GM12865 (cell line): ENCODE measurements at regions not wholly inside any gene's neighbourhood (a gene's known extent, or its start where the extent isn't known, plus 50 kb on each side); places are given as distances from the start of the nearest gene placed in this dataset.
"Not testable (repeated sequence)": the region's sequence is repeated elsewhere in the genome, so short reads cannot be mapped to it uniquely, and the experiment has no call there.

ENCODE experiments used
- DNase-seq: peaks from one replicate; pipeline ENCODE4 v3.0.0; 2010; ENCODE audit warnings: low read depth
- H3K4me3 ChIP-seq: 2 replicates; pipeline ENCODE4 v1.5.1; 2011; ENCODE audit warnings: mild to moderate bottlenecking, low read depth, low read length, control low read depth
- TF ChIP-seq, protein P1 (sequence below): IDR thresholded peaks from 2 replicates; pipeline ENCODE4 v1.5.1; 2011; ENCODE audit warnings: low read length, control low read depth, low read depth, inconsistent platforms; ENCODE audit not compliant: insufficient read depth; ENCODE audit errors: missing control alignments

DNA sequence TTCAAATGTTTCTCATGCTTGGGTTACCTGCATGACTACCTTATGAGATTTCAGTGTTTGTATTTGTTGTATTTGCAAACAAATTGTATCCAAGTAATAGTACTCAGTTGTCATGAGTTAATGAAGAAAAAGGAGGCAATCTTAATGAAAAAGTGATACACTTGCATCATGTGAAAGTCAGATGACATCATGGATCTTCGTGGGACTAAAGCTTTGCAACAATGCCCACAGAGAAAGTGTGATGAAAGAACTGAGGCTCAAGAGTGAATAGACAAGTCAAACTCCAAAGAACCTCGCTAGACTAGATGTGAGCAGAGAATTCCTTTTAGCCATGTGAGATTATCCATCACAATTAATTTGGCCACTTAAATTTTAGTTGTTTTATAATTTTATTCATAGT lies 75.4 kb upstream of the ADRB2 start:
- no peak overlapping the region for H3K4me3 ChIP-seq
- DNase-seq = no peak
- TF ChIP-seq, protein P1, sequence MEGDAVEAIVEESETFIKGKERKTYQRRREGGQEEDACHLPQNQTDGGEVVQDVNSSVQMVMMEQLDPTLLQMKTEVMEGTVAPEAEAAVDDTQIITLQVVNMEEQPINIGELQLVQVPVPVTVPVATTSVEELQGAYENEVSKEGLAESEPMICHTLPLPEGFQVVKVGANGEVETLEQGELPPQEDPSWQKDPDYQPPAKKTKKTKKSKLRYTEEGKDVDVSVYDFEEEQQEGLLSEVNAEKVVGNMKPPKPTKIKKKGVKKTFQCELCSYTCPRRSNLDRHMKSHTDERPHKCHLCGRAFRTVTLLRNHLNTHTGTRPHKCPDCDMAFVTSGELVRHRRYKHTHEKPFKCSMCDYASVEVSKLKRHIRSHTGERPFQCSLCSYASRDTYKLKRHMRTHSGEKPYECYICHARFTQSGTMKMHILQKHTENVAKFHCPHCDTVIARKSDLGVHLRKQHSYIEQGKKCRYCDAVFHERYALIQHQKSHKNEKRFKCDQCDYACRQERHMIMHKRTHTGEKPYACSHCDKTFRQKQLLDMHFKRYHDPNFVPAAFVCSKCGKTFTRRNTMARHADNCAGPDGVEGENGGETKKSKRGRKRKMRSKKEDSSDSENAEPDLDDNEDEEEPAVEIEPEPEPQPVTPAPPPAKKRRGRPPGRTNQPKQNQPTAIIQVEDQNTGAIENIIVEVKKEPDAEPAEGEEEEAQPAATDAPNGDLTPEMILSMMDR = no peak

DNA sequence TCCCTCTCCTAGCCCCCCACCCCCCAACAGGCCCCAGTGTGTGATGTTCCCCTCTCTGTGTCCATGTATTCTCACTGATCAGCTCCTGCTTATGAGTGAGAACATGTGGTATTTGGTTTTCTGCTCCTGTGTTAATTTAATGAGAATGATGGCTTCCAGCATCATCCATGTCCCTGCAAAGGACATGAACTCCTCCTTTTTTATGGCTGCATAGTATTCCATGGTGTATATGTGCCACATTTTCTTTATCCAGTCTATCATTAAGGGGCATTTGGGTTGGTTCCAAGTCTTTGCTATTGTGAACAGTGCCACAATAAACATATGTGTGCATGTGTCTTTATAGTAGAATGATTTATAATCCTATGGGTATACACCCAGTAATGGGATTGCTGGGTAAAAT lies 74.0 kb upstream of the ADRB2 start:
- H3K4me3 ChIP-seq, DNase-seq: not testable (repeated sequence)

DNA sequence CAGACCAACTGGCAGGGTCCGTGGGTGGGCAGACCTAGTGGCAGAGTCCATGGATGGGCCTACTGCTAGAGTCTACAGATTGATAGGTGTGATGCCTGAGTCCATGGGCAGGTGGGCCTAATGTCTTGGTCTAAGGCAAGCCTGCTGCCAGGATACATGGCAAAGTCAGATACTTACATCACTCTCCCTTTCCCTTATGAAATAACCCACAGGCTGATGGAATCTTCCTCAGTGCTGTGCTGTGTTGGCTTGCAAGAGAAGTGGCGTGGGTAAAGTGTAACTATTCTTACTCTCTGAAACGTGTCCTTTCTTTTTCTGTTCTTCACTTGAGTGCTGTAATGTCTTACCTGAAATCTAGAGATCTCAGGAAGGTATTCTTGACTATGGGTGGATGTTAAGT lies 67.3 kb upstream of the ADRB2 start:
- TF ChIP-seq, protein P1 = no peak
- no peak overlapping the region for H3K4me3 ChIP-seq
- DNase-seq = no peak

DNA sequence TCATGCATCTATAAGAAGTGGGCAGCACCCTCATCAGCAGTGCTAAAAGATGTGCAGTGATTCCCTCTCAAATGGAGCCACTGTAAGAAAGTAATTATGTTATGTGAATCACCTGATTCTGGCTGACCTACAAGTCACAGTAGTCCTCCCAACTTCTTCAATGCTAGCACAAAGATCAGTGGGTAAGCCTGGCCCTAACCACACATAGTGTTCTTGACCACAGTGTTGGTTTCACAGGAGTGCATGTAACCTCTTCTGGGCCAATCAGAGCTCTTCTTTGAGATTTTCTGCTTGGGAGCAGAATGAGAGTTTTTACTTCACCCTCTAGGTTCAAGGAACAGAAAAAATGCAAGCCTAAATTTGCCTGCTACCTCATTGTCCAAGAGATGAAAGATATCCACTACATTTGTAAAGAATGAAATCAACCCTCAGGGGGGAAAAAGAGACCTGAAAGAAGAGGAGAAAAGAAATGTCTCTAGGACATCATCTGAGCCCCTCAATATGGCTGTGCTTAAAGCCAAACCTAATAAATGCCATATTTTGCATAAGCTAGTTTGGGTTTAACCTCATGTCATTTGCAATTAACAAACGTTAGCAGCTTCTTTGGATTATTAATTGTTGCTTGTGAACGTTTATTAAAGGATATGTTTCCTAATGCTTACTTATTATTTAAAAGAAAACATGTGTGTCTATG lies 65.3 kb upstream of the ADRB2 start:
- no peak overlapping the region for H3K4me3 ChIP-seq
- DNase-seq = peak; percentile 77
- TF ChIP-seq, protein P1 = no peak

DNA sequence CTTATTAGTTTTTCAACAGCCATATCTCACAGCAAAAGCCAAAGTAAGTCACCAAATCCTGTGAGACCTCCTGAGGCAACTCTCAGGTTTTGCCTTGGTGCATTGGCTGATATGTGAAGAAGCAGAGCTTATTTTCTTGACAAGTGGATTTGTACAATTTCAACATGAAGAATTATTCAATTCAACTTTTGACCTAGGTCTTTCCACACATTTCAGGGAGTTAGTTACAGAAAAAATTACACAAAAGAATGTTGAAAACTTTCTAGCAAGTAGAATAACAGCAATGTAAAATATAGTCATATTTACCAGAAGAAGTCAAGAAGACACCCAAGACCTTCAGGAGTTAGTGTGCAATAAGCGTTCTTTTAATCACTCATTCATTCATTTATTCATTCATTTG lies 62.4 kb upstream of the ADRB2 start:
- no peak overlapping the region for H3K4me3 ChIP-seq
- no peak for DNase-seq
- TF ChIP-seq, protein P1 = no peak

DNA sequence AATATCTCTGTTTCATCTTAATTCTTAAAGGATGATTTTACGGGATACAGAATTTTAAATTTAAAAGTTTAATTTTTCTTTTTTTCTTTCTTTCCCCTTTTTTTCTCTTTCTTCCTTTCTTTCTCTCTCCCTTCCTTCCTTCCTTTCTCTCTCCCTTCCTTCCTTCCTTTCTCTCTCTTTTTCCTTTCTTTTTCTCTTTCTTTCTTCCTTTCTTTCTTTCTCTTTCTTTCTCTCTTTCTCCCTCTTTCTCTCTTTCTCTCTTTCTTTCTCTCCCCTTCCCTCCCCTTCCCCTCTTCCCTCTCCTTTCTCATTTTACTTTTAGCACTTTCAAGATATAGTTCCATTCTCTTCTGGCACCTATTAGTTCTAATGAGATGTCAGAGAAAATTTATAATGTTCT lies 61.4 kb upstream of the ADRB2 start:
- TF ChIP-seq, protein P1 = no peak
- H3K4me3 ChIP-seq = no peak overlapping the region
- DNase-seq = no peak

DNA sequence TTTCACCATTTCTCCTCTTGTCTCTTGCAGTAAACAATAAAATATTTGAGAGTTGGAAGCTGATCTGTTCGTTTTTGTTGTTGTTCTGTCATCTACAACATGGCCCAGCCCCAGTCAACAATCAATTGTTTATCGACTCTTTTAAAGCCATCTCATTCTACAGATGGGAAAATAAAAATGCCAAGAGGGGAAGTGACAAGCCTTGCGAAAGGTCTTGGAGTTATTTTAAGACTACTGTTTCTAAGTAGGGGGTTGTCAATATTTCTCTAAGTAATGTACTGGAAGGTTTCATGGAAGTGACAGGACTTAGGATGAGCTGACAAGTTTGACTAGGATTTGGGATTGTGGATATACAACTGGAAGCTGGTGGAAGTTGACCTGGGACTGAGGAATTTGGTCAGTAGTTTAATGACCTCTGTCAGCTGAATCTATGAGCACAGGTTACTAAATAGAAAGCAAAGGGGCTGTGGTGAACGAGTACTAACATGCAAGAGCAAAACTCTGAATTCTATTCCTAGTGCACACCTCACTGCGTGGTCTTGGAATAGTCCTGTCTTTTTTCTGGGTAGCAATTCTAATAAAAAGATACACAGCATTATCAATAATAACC lies 57.5 kb upstream of the ADRB2 start:
- DNase-seq = no peak
- no peak overlapping the region for H3K4me3 ChIP-seq
- TF ChIP-seq, protein P1 = no peak
